B cell (primary cell): ENCODE measurements at regions not wholly inside any gene's neighbourhood (a gene's known extent, or its start where the extent isn't known, plus 50 kb on each side); places are given as distances from the start of the nearest gene placed in this dataset.

Experiments used
- CTCF ChIP-seq: fragments of 200-600 bp; IDR thresholded peaks from one replicate; pipeline ENCODE4 v1.8.0; 2022; ENCODE audit warnings: antibody characterized with exemption, mild to moderate bottlenecking
- EZH2 ChIP-seq: IDR thresholded peaks from 2 replicates; pipeline ENCODE4 v1.6.1; 2012; ENCODE audit warnings: borderline replicate concordance, low read depth, mild to moderate bottlenecking, moderate library complexity, low read length; ENCODE audit not compliant: insufficient read depth, poor library complexity, severe bottlenecking

- TF ChIP-seq CTCF, result no peak
- no peak for TF ChIP-seq EZH2
These were observed 256.0 kb upstream of the AUTS2 start for GRCh38 chr7:69342154-69342884.
